Naive B cell (primary cell): ENCODE measurements at regions not wholly inside any gene's neighbourhood (a gene's known extent, or its start where the extent isn't known, plus 50 kb on each side); places are given as distances from the start of the nearest gene placed in this dataset.

Experiments
- ATAC-seq, 2 donors: fragments of 150-1000 bp; cut with Tn5 transposase; 2 replicates each; pipeline ENCODE4 v1.10.0; 2021; ENCODE audit warnings: low read depth in 2 of 2, mild to moderate bottlenecking in 2 of 2, moderate library complexity in 2 of 2
- DNase-seq: peaks from one replicate; pipeline ENCODE4 v3.0.0; 2022
- H3K27ac Mint-ChIP-seq, 6 donors: one replicate each; pipeline ENCODE4 v1.8.0; 2020 to 2022; ENCODE audit warnings: mild to moderate bottlenecking in 6 of 6, mixed read lengths in 6 of 6, moderate library complexity in 5 of 6, inconsistent platforms in 2 of 6
- H3K27me3 Mint-ChIP-seq, 3 donors: one replicate each; pipeline ENCODE4 v1.8.0; 2021 to 2022; ENCODE audit warnings: mixed read lengths in 3 of 3, mild to moderate bottlenecking in 1 of 3
- H3K36me3 Mint-ChIP-seq, 2 donors: one replicate each; pipeline ENCODE4 v1.8.0; 2020 to 2022; ENCODE audit warnings: mixed read lengths in 2 of 2, inconsistent platforms in 1 of 2, mild to moderate bottlenecking in 1 of 2
- H3K4me1 Mint-ChIP-seq, 3 donors: one replicate each; pipeline ENCODE4 v1.8.0; 2020 to 2022; ENCODE audit warnings: mixed read lengths in 3 of 3, inconsistent platforms in 1 of 3, mild to moderate bottlenecking in 1 of 3, moderate library complexity in 1 of 3
- H3K4me3 Mint-ChIP-seq, 8 donors: one replicate each; pipeline ENCODE4 v1.8.0; 2020 to 2022; ENCODE audit warnings: mild to moderate bottlenecking in 8 of 8, mixed read lengths in 8 of 8, moderate library complexity in 8 of 8, inconsistent platforms in 2 of 8
- H3K9me3 Mint-ChIP-seq, 7 donors: one replicate each; pipeline ENCODE4 v1.8.0; 2020 to 2022; ENCODE audit warnings: mixed read lengths in 7 of 7, mild to moderate bottlenecking in 5 of 7, inconsistent platforms in 2 of 7, moderate library complexity in 1 of 7

DNA sequence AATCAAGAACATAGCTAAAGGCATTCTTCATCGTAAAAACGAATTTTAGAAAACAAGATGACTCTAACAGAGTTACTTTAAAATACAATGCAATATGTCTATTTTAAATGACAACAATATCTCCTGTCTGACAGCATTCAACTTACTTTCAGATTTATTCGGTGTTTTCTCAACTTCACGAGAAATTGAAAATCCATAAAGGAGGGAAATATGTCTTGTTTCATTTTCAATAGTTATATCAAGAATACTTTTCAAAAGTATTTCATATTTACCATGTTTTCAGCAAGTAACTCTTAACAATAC is 254.8 kb downstream of the DAD1 start:
- ATAC-seq (no peak), DNase-seq (no peak)
- H3K4me1 Mint-ChIP-seq: no peaks in the 10 kb centered on the region
- H3K27me3 Mint-ChIP-seq: peaks cover 0 to under 1% (median 0%) of the 10 kb centered on the region in 3 donors
- H3K9me3 Mint-ChIP-seq: peaks cover 0 to 20% (median 8%) of the 10 kb centered on the region in 7 donors
- H3K4me3 Mint-ChIP-seq: no peak overlapping the region
- no peak overlapping the region for H3K27ac Mint-ChIP-seq
- H3K36me3 Mint-ChIP-seq: no peaks in the 10 kb centered on the region

DNA sequence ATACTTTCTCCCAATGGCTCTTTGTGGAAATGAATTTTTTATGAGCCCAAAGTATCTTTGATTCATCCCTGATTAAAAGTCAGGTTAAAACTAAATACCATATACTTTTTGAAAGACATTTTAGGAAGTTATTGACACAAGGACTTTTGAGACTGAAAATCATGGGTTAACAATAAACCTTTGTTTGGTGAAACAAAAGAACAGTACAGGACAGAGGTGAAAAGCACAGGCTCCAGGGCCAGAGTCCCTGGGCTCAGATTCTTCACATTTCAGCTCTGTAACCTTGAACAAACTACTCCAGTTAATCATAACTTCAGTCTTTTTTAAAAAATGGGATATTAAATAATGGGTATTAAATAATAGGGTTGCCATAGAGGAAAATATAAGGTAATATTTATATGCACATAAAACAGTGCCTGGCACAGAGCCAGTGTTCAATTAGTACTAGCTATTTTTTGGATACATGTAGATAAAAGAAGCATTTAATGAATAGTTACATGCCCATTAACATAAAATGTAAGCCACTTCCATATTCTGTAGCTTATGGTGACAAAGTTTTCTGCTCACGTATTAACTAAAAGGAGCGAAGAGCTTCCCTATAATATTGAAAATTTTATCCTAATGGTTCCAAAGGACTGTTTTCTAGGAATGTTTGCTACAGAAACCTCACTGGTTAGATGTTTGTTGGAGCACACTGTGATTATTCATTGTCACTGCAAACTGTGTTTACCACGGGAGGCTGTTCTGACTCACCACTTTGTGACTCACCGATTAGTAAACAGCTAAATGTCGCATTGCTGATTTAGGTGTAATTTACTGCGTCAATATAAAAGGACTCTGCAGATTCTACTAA is 255.4 kb downstream of the DAD1 start:
- no peak overlapping the region for H3K4me3 Mint-ChIP-seq
- no peak for ATAC-seq

DNA sequence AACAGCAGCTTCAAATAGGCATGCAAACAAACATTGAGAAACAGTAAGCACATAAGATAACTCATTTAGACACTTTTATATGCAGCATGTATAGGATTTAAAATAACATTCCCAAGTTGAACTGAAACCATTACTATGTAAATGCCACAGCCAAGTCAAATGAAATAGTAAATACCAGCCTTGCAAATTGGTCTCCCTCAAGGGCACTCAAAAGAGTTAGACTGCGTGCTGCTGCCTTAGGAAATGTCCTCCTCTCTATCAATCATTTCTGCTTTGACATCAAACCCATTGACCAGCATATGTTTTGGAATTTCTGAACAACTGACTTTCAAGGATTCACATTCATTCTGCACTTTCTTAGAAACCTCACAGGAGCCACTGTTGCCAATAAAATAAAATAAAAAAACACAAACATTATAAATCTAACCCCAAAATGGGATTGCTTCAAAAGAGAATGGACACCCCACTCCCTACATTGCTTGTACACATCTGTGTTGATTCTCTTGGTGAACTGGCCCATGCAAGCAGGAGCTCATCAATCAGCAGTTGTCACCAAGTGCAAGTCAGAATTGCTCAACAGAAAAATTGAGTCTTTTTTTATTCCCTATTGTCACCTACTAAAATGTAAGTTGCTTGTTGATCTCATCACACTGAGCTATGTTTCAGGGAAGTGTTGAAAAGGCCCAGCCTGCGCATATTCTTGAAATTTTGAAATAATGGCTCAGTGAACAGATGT is 256.2 kb downstream of the DAD1 start:
- Mint-ChIP-seq H3K27ac (no peak overlapping the region), H3K9me3 (peaks cover 5 to 34% (median 18%) of the 10 kb centered on the region in 7 donors)

More for the DNA sequence above, 255.4 kb downstream of the DAD1 start:
- Mint-ChIP-seq H3K4me1 (no peaks in the 10 kb centered on the region), H3K36me3 (peaks cover 0 to 6% of the 10 kb centered on the region in 2 donors), H3K9me3 (peaks cover 4 to 26% (median 14%) of the 10 kb centered on the region in 7 donors), H3K27ac (no peak overlapping the region), H3K27me3 (peaks cover 0 to 5% (median 4%) of the 10 kb centered on the region in 3 donors)
- no peak for DNase-seq

DNA sequence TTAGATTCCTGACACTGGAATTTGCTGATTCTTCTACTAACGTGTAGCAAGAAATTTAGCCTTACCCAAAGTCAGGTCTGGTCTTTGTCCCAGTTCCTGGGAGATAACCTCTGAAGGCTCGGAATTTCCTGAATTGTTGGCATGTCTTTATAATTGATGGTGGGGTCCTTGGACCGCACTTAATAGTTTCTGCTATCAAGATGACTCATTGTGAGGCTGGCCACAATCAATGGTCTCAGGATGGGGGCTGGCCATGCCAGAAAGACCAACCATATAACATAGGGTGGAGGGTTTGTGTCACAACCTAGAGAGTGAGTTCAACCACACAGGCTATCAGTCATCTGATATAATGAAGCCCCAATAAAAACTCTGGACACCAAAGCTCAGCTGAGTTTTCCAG is 259.7 kb downstream of the DAD1 start:
- Mint-ChIP-seq H3K36me3 (peaks cover 0 to 20% of the 10 kb centered on the region in 2 donors), H3K4me1 (no peaks in the 10 kb centered on the region), H3K4me3 (no peak overlapping the region), H3K27ac (no peak overlapping the region), H3K27me3 (peaks cover 4 to 28% (median 17%) of the 10 kb centered on the region in 3 donors), H3K9me3 (peaks cover 10 to 40% (median 25%) of the 10 kb centered on the region in 7 donors)
- DNase-seq (no peak), ATAC-seq (no peak)

More for the DNA sequence above, 256.2 kb downstream of the DAD1 start:
- Mint-ChIP-seq H3K36me3 (peaks cover 0 to 14% of the 10 kb centered on the region in 2 donors), H3K4me3 (no peak overlapping the region), H3K27me3 (peaks cover 0 to 11% (median 11%) of the 10 kb centered on the region in 3 donors), H3K4me1 (no peaks in the 10 kb centered on the region)
- no peak for DNase-seq
- ATAC-seq: no peak

DNA sequence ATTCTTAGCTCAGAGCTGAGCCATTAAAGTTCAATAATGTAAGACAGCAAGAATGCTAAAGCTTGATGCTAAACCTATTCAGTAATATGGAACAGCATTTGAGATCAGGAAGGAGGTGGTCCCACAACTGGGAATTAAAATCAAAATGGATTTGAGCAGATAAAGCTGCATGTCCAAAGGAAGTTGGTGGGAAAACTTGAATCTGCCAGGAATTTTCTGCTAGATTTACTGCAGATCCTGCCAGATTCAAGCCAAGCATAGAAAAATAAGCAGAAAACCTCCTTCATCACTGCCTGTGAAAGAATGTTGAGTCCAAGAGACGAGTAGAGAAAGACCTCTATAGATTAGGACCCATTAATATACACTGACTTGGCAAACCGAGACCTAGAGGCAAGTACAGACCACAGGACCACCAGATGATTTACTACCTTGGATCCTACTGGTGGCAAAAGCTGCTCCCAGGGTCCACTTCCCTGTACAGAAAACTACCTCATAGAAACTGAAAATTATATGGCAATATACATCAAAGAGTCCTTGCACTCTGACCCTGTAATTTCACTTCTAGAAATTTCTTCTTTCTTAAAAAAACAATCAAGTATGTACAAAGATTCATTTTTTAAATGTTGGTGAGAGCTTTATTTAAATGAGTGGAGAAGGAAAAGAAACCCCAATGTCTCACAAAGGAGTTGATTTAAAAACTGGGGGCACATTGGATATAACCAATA is 263.2 kb downstream of the DAD1 start:
- peaks cover 10 to 35% (median 25%) of the 10 kb centered on the region in 7 donors for H3K9me3 Mint-ChIP-seq
- H3K36me3 Mint-ChIP-seq: peaks cover 0 to 20% of the 10 kb centered on the region in 2 donors
- ATAC-seq (no peak), DNase-seq (no peak)
- peaks cover 9 to 28% (median 17%) of the 10 kb centered on the region in 3 donors for H3K27me3 Mint-ChIP-seq
- no peaks in the 10 kb centered on the region for H3K4me1 Mint-ChIP-seq
- H3K4me3 Mint-ChIP-seq: no peak overlapping the region
- no peak overlapping the region for H3K27ac Mint-ChIP-seq

DNA sequence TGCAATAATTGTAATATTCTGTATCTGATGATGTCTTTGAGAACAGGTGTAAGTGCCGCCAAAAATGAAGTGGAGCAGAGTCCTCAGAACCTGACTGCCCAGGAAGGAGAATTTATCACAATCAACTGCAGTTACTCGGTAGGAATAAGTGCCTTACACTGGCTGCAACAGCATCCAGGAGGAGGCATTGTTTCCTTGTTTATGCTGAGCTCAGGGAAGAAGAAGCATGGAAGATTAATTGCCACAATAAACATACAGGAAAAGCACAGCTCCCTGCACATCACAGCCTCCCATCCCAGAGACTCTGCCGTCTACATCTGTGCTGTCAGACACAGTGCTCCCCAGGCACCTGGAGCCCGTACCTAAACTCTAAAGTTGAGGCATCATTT is 268.7 kb downstream of the DAD1 start:
- peaks cover 0 to 10% (median 4%) of the 10 kb centered on the region in 3 donors for H3K4me1 Mint-ChIP-seq
- H3K4me3 Mint-ChIP-seq: no peak overlapping the region
- no peak for DNase-seq
- H3K9me3 Mint-ChIP-seq: no peaks in the 10 kb centered on the region
- no peak for ATAC-seq
- no peaks in the 10 kb centered on the region for H3K36me3 Mint-ChIP-seq
- no peak overlapping the region for H3K27ac Mint-ChIP-seq
- H3K27me3 Mint-ChIP-seq: peaks cover 0 to 10% (median 4%) of the 10 kb centered on the region in 3 donors

DNA sequence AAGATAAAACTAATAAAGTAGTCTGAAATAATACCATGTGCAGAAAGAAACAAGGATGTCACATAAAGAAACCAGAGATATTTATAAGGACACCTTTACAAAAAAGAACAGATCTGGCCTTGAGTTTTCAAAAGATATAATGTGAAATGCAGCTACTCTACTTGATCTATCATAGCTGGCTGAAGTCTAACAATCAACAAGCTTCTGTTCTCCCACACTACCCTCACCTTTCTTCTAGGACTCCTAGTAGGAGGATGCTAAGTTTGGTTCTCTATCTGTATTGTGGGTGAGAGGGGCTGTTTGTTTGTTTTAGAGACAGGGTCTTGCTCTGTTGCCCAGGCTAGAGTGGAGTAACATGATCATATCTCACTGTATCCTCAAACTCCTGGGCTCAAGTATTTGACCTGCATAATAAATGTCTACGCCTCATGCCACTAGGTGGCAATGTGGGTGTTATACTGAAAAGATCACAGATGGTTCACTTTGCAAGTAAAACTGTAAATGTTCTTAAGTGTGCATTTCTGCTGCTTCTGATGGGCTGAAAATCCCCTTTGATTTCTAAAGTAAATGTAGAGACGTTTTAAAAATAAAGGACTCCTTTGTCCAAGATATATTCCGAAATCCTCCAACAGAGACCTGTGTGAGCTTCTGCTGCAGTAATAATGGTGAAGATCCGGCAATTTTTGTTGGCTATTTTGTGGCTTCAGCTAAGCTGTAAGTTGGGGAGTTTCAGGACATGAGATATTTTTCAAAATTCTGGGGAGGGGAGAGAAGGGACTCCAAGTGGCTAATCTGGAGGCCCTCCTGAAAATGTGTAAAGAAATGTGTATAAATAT is 269.3 kb downstream of the DAD1 start:
- H3K27me3 Mint-ChIP-seq: peaks cover 0 to 10% (median 4%) of the 10 kb centered on the region in 3 donors
- no peaks in the 10 kb centered on the region for H3K9me3 Mint-ChIP-seq
- DNase-seq (peak; percentile 38), ATAC-seq (peak; percentile 68 to 86)
- no peak overlapping the region for H3K4me3 Mint-ChIP-seq
- H3K36me3 Mint-ChIP-seq: no peaks in the 10 kb centered on the region
- peaks cover 0 to 10% (median 4%) of the 10 kb centered on the region in 3 donors for H3K4me1 Mint-ChIP-seq
- H3K27ac Mint-ChIP-seq: no peak overlapping the region

DNA sequence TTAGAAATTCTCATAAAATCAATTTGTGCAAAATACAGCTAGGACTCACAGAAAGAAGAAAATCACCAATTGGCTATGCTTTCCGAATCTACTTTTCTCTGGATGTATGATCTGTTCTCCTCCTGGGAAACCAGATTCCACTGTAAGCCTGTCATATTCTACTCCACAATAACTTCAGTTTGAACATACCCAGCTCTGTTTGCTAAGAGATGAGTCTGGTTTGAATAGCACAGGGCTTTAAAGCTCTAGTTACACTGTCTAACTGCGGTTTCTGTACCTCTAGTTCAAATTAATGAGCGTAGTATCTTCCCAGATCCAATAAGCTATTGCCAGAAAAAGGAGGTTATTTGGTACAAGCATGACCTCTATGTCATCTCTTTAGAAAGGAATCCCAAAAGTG is 270.1 kb downstream of the DAD1 start:
- Mint-ChIP-seq H3K9me3 (no peaks in the 10 kb centered on the region), H3K27me3 (peaks cover 0 to 10% (median 4%) of the 10 kb centered on the region in 3 donors), H3K27ac (no peak overlapping the region), H3K4me1 (peaks cover 2 to 10% (median 4%) of the 10 kb centered on the region in 3 donors), H3K36me3 (no peaks in the 10 kb centered on the region), H3K4me3 (no peak overlapping the region)
- ATAC-seq (no peak), DNase-seq (no peak)

DNA sequence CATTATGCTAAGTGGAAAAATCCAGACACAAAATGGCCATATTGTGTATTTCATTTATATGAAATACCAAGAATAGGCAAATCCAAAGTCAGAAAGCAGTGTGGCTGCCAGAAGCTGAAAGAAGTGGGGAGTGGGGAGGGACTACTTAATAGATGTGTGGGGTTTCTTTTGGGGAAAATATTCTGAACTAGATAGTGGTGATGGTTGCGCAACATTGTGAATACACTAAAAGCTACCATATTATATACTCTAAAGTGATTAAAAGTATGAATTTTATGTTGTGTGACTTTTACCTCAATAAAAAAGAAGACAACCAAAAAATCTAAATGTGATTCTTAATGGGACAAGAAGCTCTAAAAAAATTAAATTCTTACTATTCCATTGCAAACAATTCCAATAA is 272.6 kb downstream of the DAD1 start:
- Mint-ChIP-seq H3K4me1 (peaks cover 2 to 10% (median 5%) of the 10 kb centered on the region in 3 donors), H3K36me3 (no peaks in the 10 kb centered on the region), H3K27me3 (peaks cover 0 to 7% (median 4%) of the 10 kb centered on the region in 3 donors), H3K9me3 (no peaks in the 10 kb centered on the region), H3K4me3 (no peak overlapping the region), H3K27ac (no peak overlapping the region)
- no peak for DNase-seq
- ATAC-seq: no peak

DNA sequence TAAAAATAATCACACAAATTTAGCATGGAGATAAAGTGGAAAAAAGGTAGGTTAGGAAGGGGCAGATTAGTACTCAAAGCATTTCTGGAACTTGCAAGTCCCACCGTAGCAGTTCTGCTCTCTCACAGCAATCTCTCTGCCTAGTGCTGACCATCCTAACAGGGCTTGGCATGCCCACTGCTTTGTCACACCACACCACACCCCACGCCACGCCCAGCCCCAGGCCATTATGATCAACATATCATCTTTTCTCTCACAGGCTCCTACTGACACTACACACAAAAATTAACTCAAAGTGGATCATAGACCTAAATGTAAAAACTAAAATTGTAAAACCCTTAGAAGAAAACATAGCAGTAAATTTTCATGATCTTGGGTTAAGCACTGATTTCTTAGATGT is 273.7 kb downstream of the DAD1 start:
- Mint-ChIP-seq H3K9me3 (no peaks in the 10 kb centered on the region), H3K27me3 (peaks cover 0 to 10% (median 4%) of the 10 kb centered on the region in 3 donors), H3K4me1 (peaks cover 2 to 10% (median 7%) of the 10 kb centered on the region in 3 donors), H3K4me3 (peak overlapping the region in 1 of 8 donors; percentile 5), H3K27ac (no peak overlapping the region), H3K36me3 (no peaks in the 10 kb centered on the region)
- DNase-seq (no peak), ATAC-seq (no peak)

DNA sequence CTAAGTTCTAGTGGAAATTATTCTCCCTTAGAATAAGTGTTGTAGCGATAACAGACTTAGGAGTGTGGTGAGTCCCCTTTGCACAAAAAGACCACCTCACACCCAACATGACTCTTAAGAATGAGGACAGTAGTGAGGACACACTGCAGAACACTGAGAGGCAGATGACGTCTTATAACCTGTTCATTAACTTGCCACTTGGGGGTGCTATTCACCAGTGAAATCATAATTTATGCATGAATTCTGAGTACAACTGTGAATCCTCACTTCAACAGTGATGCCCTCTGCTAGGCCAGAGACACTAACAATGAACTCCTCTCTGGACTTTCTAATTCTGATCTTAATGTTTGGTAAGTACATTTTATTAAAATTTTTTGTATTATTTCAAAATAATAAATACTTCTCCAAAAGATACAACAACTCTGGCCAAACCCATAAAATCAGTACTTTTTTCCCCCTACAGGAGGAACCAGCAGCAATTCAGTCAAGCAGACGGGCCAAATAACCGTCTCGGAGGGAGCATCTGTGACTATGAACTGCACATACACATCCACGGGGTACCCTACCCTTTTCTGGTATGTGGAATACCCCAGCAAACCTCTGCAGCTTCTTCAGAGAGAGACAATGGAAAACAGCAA is 274.7 kb downstream of the DAD1 start:
- Mint-ChIP-seq H3K4me1 (peaks cover 2 to 3% (median 2%) of the 10 kb centered on the region in 3 donors), H3K9me3 (no peaks in the 10 kb centered on the region), H3K36me3 (no peaks in the 10 kb centered on the region), H3K27ac (no peak overlapping the region), H3K27me3 (peaks cover 0 to 10% (median 4%) of the 10 kb centered on the region in 3 donors), H3K4me3 (peak overlapping the region in 1 of 8 donors; percentile 44)
- peak; percentile 51 for DNase-seq
- ATAC-seq: peak; percentile 87 to 96

DNA sequence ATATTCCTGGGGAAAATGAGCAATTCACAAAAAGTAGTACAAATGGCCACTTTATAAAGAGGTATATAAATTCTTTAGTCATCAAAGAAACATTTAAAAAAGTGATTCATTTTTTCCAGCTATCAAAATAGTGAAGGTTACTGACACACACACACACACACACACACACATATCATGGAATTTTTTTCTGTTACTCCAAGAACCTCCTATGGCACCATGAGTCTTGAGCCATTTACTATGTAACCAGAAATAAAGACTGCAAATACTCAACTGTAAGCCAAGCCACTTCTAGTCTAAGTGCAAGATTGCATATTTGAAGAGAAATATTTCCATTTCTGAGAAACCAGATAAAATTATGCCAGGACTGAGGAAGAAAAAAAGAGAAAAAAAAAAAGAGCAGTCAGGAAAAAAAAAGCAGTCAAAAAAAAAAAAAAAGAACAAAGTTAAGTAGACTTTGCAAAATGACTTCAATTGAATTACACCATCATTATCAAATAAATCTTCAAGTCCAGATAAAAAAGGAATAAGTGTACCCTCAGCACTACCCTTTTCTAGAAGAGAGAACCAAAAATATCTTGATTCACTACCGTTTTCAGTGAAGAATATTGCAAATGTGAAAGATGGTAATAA is 275.7 kb downstream of the DAD1 start:
- ATAC-seq: no peak
- Mint-ChIP-seq H3K36me3 (no peaks in the 10 kb centered on the region), H3K4me3 (no peak overlapping the region), H3K4me1 (peaks cover 0 to 3% (median 2%) of the 10 kb centered on the region in 3 donors), H3K27ac (peak overlapping the region in 1 of 6 donors; percentile 69), H3K9me3 (no peaks in the 10 kb centered on the region), H3K27me3 (peaks cover 0 to 13% (median 10%) of the 10 kb centered on the region in 3 donors)
- DNase-seq: no peak
